Activated CD8-positive, alpha-beta T cell treated with anti-CD3 and anti-CD28 coated beads for 36 hours (primary cell): ENCODE measurements at regions not wholly inside any gene's neighbourhood (a gene's known extent, or its start where the extent isn't known, plus 50 kb on each side); places are given as distances from the start of the nearest gene placed in this dataset.

Source experiments
- ATAC-seq: fragments of 200-7000 bp; cut with Tn5 transposase; one replicate; pipeline ENCODE4 v1.10.0; 2021; ENCODE audit warnings: mild to moderate bottlenecking, moderate library complexity
- CTCF ChIA-PET: fragments of 350-600 bp; sonication (Branson Sonifier 250); formaldehyde crosslinking; loops from one replicate; lab custom pipeline; 2021; ENCODE audit warnings: antibody characterized with exemption; lab: Charles Lee
- POLR2A ChIA-PET: fragments of 350-600 bp; sonication (Branson Sonifier 250); formaldehyde crosslinking; loops from one replicate; lab custom pipeline; 2021; ENCODE audit warnings: antibody characterized with exemption; lab: Charles Lee
- DNase-seq: peaks from one replicate; pipeline ENCODE4 v3.0.0-alpha.2; 2020
- H3K27ac Mint-ChIP-seq: one replicate; pipeline ENCODE4 v1.8.0; 2021; ENCODE audit warnings: mild to moderate bottlenecking, mixed read lengths
- H3K27me3 Mint-ChIP-seq: one replicate; pipeline ENCODE4 v1.8.0; 2021; ENCODE audit warnings: mixed read lengths
- H3K36me3 Mint-ChIP-seq: one replicate; pipeline ENCODE4 v1.8.0; 2021; ENCODE audit warnings: low read depth, mixed read lengths
- H3K4me1 Mint-ChIP-seq: one replicate; pipeline ENCODE4 v1.8.0; 2021; ENCODE audit warnings: low read depth, mixed read lengths
- H3K4me3 Mint-ChIP-seq: one replicate; pipeline ENCODE4 v1.8.0; 2021; ENCODE audit warnings: mild to moderate bottlenecking, moderate library complexity, mixed read lengths
- H3K9me3 Mint-ChIP-seq: one replicate; pipeline ENCODE4 v1.8.0; 2021; ENCODE audit warnings: mixed read lengths
- intact Hi-C: fragments of 100-400 bp; cut with micrococcal nuclease; formaldehyde crosslinking; loops from one replicate; pipeline ENCODE4 v1.10.0; 2022
- TF ChIP-seq, protein P1 (sequence below): fragments of 200-600 bp; IDR thresholded peaks from one replicate; pipeline ENCODE4 v1.8.0; 2022; ENCODE audit warnings: antibody characterized with exemption, mild to moderate bottlenecking

DNA sequence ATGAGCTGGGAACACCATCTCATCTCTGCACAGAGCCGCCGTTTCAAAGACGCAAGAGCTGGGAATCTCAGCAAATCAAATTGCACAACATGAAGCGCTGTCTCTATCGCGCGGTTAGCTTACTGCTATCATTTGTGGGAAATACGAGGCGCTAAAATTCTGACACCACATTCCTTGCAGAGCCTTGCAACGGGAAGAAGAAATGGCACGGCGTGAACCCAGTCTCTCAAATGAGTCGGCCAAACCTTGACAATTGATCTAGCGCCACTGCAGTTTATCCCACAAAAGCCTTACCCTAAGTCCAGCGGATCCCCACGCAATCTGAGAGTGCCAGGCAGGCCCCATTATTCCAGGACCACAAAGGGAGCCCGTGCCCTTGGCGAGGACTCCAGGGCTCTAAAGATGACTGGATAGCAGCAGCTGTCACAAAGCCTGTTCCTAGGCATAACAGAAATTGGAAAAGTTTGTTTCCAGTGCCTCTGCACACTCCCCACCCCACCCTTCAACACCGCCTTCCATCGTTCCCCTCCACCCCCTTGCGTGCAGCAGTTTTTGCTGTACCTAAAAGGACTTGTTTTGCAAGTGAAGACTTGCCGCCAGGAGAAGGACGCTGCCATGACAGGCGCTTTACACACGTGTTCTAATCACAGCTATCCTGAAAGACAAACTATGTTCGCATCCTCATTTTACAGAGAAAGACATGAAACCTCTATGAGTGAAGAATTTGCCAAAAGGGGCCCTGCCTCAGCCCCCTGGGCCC is 252.4 kb downstream of the EIPR1 start:
- Mint-ChIP-seq H3K4me3 (no peak overlapping the region), H3K4me1 (no peaks in the 10 kb centered on the region), H3K27ac (no peak overlapping the region), H3K27me3 (no peaks in the 10 kb centered on the region), H3K9me3 (no peaks in the 10 kb centered on the region), H3K36me3 (peaks cover 2% of the 10 kb centered on the region)
- ChIA-PET POLR2A (no interaction called here), CTCF (no interaction called here)
- no peak for DNase-seq
- ATAC-seq = no peak
- TF ChIP-seq, protein P1, sequence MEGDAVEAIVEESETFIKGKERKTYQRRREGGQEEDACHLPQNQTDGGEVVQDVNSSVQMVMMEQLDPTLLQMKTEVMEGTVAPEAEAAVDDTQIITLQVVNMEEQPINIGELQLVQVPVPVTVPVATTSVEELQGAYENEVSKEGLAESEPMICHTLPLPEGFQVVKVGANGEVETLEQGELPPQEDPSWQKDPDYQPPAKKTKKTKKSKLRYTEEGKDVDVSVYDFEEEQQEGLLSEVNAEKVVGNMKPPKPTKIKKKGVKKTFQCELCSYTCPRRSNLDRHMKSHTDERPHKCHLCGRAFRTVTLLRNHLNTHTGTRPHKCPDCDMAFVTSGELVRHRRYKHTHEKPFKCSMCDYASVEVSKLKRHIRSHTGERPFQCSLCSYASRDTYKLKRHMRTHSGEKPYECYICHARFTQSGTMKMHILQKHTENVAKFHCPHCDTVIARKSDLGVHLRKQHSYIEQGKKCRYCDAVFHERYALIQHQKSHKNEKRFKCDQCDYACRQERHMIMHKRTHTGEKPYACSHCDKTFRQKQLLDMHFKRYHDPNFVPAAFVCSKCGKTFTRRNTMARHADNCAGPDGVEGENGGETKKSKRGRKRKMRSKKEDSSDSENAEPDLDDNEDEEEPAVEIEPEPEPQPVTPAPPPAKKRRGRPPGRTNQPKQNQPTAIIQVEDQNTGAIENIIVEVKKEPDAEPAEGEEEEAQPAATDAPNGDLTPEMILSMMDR = no peak
- intact Hi-C loops = no loop called here

DNA sequence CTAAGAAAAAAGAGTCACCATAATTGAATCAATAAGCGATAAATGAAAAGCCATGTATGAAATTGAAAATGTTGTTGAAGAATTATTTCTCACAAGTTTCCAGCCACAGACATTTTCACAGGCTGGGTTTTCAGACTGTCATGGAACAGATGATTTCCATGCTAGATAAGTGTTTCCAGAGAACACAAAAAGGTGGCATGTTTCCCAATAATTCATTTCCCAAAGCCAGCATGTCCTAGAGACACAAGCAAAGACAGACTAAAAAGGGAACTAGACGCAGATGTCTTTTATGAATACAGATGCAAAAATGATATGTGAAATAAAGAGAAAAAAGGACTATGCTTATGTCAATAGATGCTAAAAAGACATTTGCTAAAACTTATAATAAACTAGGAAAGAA is 255.1 kb downstream of the EIPR1 start:
- Mint-ChIP-seq H3K27me3 (peaks cover 1% of the 10 kb centered on the region), H3K36me3 (peaks cover 2% of the 10 kb centered on the region), H3K4me3 (no peak overlapping the region), H3K27ac (no peak overlapping the region), H3K4me1 (no peaks in the 10 kb centered on the region), H3K9me3 (no peaks in the 10 kb centered on the region)
- no peak for ATAC-seq
- intact Hi-C loops = no loop called here
- CTCF ChIA-PET = no interaction called here
- TF ChIP-seq, protein P1 = no peak
- POLR2A ChIA-PET = no interaction called here
- no peak for DNase-seq

GRCh38 chr2:3121601-3122000 is 256.0 kb downstream of the EIPR1 start:
- no peak for ATAC-seq
- no peak overlapping the region for H3K4me3 Mint-ChIP-seq
- intact Hi-C loops = no loop called here

GRCh38 chr2:3117650-3118216 is 259.9 kb downstream of the EIPR1 start:
- POLR2A ChIA-PET = no interaction called here
- TF ChIP-seq, protein P1 = no peak
- H3K36me3 Mint-ChIP-seq = peaks cover 2% of the 10 kb centered on the region
- peaks cover 1% of the 10 kb centered on the region for H3K27me3 Mint-ChIP-seq
- H3K27ac Mint-ChIP-seq = no peak overlapping the region
- H3K9me3 Mint-ChIP-seq = no peaks in the 10 kb centered on the region
- no peak for ATAC-seq
- no peaks in the 10 kb centered on the region for H3K4me1 Mint-ChIP-seq
- DNase-seq = no peak
- no peak overlapping the region for H3K4me3 Mint-ChIP-seq
- CTCF ChIA-PET = no interaction called here
- intact Hi-C loops = no loop called here

More at GRCh38 chr2:3121601-3122000, 256.0 kb downstream of the EIPR1 start:
- TF ChIP-seq, protein P1 = no peak
- POLR2A ChIA-PET = no interaction called here
- no peaks in the 10 kb centered on the region for H3K4me1 Mint-ChIP-seq
- CTCF ChIA-PET = no interaction called here
- H3K27ac Mint-ChIP-seq = no peak overlapping the region
- H3K27me3 Mint-ChIP-seq = peaks cover 1% of the 10 kb centered on the region
- H3K9me3 Mint-ChIP-seq = no peaks in the 10 kb centered on the region
- H3K36me3 Mint-ChIP-seq = peaks cover 2% of the 10 kb centered on the region
- no peak for DNase-seq

GRCh38 chr2:3116371-3116770 is 261.2 kb downstream of the EIPR1 start:
- DNase-seq = no peak
- no peak for ATAC-seq
- Mint-ChIP-seq H3K27ac (no peak overlapping the region), H3K36me3 (no peaks in the 10 kb centered on the region), H3K27me3 (peaks cover 1% of the 10 kb centered on the region), H3K4me3 (no peak overlapping the region), H3K4me1 (no peaks in the 10 kb centered on the region), H3K9me3 (no peaks in the 10 kb centered on the region)
- CTCF ChIA-PET = no interaction called here
- intact Hi-C loops = no loop called here
- TF ChIP-seq, protein P1 = no peak
- POLR2A ChIA-PET = interaction anchor here (0.6 kb wide), 1 partner anchor 209 kb away, joined by 3 read pairs; no protein-coding TSS in a partner anchor
